ENCODE measurements at regions not wholly inside any gene's neighbourhood (a gene's known extent, or its start where the extent isn't known, plus 50 kb on each side); places are given as distances from the start of the nearest gene placed in this dataset.

DNA sequence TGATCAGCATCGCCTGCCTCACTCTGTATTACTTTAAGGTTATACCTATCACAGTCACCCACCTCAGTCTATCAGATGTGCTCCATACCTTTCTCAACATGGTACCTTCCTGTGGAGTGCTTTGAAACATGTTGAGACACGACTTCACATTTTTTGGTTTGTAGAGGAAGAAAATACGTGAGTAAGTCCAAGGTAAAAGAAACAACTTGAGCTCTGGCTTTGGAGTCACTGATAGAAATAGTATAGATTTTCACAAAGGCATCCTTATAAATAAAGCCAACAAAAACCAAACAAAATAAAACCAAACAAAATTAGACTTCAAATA, 77.5 kb upstream of the HMHB1 start:
- Histone ChIP-seq H3F3A (ENCODE audit: insufficient read depth, low read length) (no peaks in the 10 kb centered on the region), H3K27me3 (replicated peaks; ENCODE audit: insufficient read depth, low read length) (no peaks in the 10 kb centered on the region), H3K27ac (ENCODE audit: low read length) (no peak overlapping the region), H3K4me3 (ENCODE audit: low read length) (no peak overlapping the region), H3K9ac (ENCODE audit: low read length) (no peak overlapping the region), H3K9me2 (replicated peaks; ENCODE audit: insufficient read depth, low read length) (no peaks in the 10 kb centered on the region), H4K20me1 (ENCODE audit: insufficient read depth, low read length) (no peaks in the 10 kb centered on the region), H3K4me2 (ENCODE audit: low read depth, low read length) (no peak overlapping the region), H3K9me3 (replicated peaks; ENCODE audit: insufficient read depth, low read length) (no peaks in the 10 kb centered on the region), H3K79me2 (ENCODE audit: low read length) (no peaks in the 10 kb centered on the region), H3K4me1 (ENCODE audit: low read length) (no peaks in the 10 kb centered on the region), H2AFZ (ENCODE audit: low read length) (no peak overlapping the region), H3K36me3 (replicated peaks; ENCODE audit: insufficient read depth, low read length) (no peaks in the 10 kb centered on the region)
- DNase-seq: no peak
- TF ChIP-seq EZH2phosphoT487 (IDR thresholded peaks at IDR 0.05; ENCODE audit: low read length) (no peak), EZH2 (optimal IDR thresholded peaks at IDR 0.05; ENCODE audit: low read depth, low read length) (no peak)
- TF ChIP-seq, protein P1, sequence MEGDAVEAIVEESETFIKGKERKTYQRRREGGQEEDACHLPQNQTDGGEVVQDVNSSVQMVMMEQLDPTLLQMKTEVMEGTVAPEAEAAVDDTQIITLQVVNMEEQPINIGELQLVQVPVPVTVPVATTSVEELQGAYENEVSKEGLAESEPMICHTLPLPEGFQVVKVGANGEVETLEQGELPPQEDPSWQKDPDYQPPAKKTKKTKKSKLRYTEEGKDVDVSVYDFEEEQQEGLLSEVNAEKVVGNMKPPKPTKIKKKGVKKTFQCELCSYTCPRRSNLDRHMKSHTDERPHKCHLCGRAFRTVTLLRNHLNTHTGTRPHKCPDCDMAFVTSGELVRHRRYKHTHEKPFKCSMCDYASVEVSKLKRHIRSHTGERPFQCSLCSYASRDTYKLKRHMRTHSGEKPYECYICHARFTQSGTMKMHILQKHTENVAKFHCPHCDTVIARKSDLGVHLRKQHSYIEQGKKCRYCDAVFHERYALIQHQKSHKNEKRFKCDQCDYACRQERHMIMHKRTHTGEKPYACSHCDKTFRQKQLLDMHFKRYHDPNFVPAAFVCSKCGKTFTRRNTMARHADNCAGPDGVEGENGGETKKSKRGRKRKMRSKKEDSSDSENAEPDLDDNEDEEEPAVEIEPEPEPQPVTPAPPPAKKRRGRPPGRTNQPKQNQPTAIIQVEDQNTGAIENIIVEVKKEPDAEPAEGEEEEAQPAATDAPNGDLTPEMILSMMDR (IDR thresholded peaks at IDR 0.05; ENCODE audit: low read length): no peak

DNA sequence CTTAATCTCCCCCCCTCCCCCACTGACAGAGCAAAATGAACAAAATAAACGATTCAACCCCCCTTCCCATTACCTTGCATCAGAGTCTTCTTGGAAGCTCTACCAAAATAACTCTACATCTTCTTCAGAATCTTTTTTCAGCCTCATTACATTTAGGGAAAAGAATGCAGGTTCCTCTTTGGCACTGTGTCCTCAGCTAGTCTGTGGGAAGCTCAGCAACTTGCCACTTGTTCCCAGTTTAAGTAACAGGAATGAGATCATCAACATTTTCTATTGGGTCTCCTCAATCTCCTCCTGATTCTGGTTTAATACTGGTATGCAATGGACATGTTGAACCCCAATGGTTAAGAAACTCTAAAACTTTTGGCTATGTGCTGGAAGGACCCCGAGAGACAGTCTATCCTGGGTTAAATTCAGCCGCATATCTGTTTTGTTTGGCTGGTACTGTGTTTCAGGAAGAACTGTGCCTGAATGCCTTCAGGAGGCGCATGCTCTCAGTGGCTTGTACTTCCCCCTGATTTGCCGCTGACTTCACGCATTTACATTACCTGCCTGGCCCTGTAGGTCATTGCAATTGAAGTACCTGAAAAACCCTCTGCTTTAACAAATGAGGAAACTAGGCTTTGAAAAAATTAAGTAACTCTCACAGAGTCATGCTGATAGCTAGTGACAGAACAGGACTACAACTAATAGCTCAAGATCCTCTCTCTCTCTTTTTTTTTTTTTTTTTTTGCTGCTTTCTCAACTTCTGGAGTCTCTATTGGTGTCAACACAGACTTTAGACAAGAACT, 78.1 kb upstream of the HMHB1 start:
- no peak for TF ChIP-seq EZH2 (optimal IDR thresholded peaks at IDR 0.05; ENCODE audit: low read depth, low read length)
- TF ChIP-seq, protein P1 (IDR thresholded peaks at IDR 0.05; ENCODE audit: low read length): no peak
- TF ChIP-seq EZH2phosphoT487 (IDR thresholded peaks at IDR 0.05; ENCODE audit: low read length): no peak
- no peaks in the 10 kb centered on the region for H3K9me2 ChIP-seq (replicated peaks; ENCODE audit: insufficient read depth, low read length)
- H3K9me3 ChIP-seq (replicated peaks; ENCODE audit: insufficient read depth, low read length): no peaks in the 10 kb centered on the region
- H3K4me3 ChIP-seq (ENCODE audit: low read length): no peak overlapping the region
- H3K79me2 ChIP-seq (ENCODE audit: low read length): no peaks in the 10 kb centered on the region
- no peaks in the 10 kb centered on the region for H3K27me3 ChIP-seq (replicated peaks; ENCODE audit: insufficient read depth, low read length)
- H2AFZ ChIP-seq (ENCODE audit: low read length): no peak overlapping the region
- DNase-seq: no peak
- H3F3A ChIP-seq (ENCODE audit: insufficient read depth, low read length): no peaks in the 10 kb centered on the region
- H4K20me1 ChIP-seq (ENCODE audit: insufficient read depth, low read length): no peaks in the 10 kb centered on the region
- H3K27ac ChIP-seq (ENCODE audit: low read length): no peak overlapping the region
- H3K36me3 ChIP-seq (replicated peaks; ENCODE audit: insufficient read depth, low read length): no peaks in the 10 kb centered on the region
- H3K4me2 ChIP-seq (ENCODE audit: low read depth, low read length): no peak overlapping the region
- no peak overlapping the region for H3K9ac ChIP-seq (ENCODE audit: low read length)
- no peaks in the 10 kb centered on the region for H3K4me1 ChIP-seq (ENCODE audit: low read length)

DNA sequence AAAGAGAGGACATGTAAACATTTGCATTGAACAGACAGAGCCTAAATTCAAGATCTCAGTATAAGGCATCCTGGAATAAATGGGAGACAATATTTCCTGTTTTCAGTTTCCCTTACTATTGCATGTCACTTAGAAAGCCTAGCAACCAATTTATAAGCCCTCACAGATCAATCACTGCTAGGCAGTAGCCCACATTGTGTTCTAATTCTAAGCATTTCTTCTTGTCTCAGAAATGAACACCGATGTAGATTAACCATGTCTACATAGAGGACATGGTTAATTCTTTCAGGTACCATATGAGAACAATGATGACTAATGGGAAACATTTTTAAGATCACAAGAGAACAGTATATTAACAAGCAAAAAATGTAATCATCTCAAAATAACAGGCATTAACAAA, 79.6 kb upstream of the HMHB1 start:
- H2AFZ ChIP-seq (ENCODE audit: low read length): no peak overlapping the region
- H3K9me3 ChIP-seq (replicated peaks; ENCODE audit: insufficient read depth, low read length): no peaks in the 10 kb centered on the region
- no peak overlapping the region for H3K9ac ChIP-seq (ENCODE audit: low read length)
- H3K9me2 ChIP-seq (replicated peaks; ENCODE audit: insufficient read depth, low read length): no peaks in the 10 kb centered on the region
- no peaks in the 10 kb centered on the region for H3K27me3 ChIP-seq (replicated peaks; ENCODE audit: insufficient read depth, low read length)
- no peaks in the 10 kb centered on the region for H3K79me2 ChIP-seq (ENCODE audit: low read length)
- no peak overlapping the region for H3K27ac ChIP-seq (ENCODE audit: low read length)
- TF ChIP-seq EZH2 (optimal IDR thresholded peaks at IDR 0.05; ENCODE audit: low read depth, low read length) (no peak), EZH2phosphoT487 (IDR thresholded peaks at IDR 0.05; ENCODE audit: low read length) (no peak)
- TF ChIP-seq, protein P1 (IDR thresholded peaks at IDR 0.05; ENCODE audit: low read length): no peak
- no peaks in the 10 kb centered on the region for H3F3A ChIP-seq (ENCODE audit: insufficient read depth, low read length)
- no peaks in the 10 kb centered on the region for H3K36me3 ChIP-seq (replicated peaks; ENCODE audit: insufficient read depth, low read length)
- H3K4me1 ChIP-seq (ENCODE audit: low read length): no peaks in the 10 kb centered on the region
- H3K4me2 ChIP-seq (ENCODE audit: low read depth, low read length): no peak overlapping the region
- H3K4me3 ChIP-seq (ENCODE audit: low read length): no peak overlapping the region
- DNase-seq: no peak
- no peaks in the 10 kb centered on the region for H4K20me1 ChIP-seq (ENCODE audit: insufficient read depth, low read length)

Data from MM.1S (cell line).